ENCODE measurements at regions not wholly inside any gene's neighbourhood (a gene's known extent, or its start where the extent isn't known, plus 50 kb on each side); places are given as distances from the start of the nearest gene placed in this dataset.

DNA sequence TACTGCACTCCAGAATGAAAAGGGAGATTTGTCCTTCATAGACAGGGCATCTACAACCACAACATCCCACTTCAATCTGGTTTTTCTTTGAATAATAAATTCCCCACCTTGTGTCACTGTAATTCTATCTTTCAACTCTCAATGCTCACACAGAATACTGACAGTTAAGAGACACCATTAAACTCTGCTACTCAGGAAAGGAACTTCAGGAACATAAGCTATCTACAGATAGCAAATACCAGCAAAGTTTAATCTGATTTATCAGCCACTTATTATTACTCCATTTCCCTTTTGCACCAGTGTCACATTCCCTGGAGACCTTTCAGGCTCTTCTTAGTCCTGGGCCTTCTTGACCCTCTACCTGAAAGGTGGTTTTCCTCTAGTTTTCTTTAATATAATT lies 152.0 kb upstream of the LPP start:
- no peak for DNase-seq (ENCODE audit: low spot score)
- H2AFZ ChIP-seq (ENCODE audit: low read length) = no peak overlapping the region
- H3K4me3 ChIP-seq (ENCODE audit: low read depth, low read length, poor library complexity, severe bottlenecking) = no peak overlapping the region
- H3K4me2 ChIP-seq (ENCODE audit: low read length) = peak overlapping the region; percentile 83; the same call in 1 of the 2 replicates
- H3K36me3 ChIP-seq (ENCODE audit: insufficient read depth, low read length) = no peaks in the 10 kb centered on the region
- TF ChIP-seq, protein P1, sequence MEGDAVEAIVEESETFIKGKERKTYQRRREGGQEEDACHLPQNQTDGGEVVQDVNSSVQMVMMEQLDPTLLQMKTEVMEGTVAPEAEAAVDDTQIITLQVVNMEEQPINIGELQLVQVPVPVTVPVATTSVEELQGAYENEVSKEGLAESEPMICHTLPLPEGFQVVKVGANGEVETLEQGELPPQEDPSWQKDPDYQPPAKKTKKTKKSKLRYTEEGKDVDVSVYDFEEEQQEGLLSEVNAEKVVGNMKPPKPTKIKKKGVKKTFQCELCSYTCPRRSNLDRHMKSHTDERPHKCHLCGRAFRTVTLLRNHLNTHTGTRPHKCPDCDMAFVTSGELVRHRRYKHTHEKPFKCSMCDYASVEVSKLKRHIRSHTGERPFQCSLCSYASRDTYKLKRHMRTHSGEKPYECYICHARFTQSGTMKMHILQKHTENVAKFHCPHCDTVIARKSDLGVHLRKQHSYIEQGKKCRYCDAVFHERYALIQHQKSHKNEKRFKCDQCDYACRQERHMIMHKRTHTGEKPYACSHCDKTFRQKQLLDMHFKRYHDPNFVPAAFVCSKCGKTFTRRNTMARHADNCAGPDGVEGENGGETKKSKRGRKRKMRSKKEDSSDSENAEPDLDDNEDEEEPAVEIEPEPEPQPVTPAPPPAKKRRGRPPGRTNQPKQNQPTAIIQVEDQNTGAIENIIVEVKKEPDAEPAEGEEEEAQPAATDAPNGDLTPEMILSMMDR (conservative IDR thresholded peaks at IDR 0.05; ENCODE audit: low read length) = no peak
- TF ChIP-seq EZH2phosphoT487 (IDR thresholded peaks at IDR 0.05; ENCODE audit: borderline replicate concordance, low read depth, low read length) = no peak
- no peaks in the 10 kb centered on the region for H3K79me2 ChIP-seq (ENCODE audit: insufficient read depth, low read depth, low read length)
- H3K9me2 ChIP-seq (ENCODE audit: insufficient read depth, low read length) = no peaks in the 10 kb centered on the region
- ChIA-PET POLR2A (interaction anchor here (0.7 to 8.7 kb wide), 4 partner anchors 11 to 78 kb away, joined by 3 to 122 read pairs (median 3); no protein-coding TSS in a partner anchor), CTCF (ENCODE audit: unreplicated experiment) (no interaction called here)
- peaks cover 82% of the 10 kb centered on the region for H3K4me1 ChIP-seq (ENCODE audit: insufficient read depth, low read length, poor library complexity, severe bottlenecking)
- BruUV-seq (replicated peaks) = no TSS peak
- no peak overlapping the region for H3K27ac ChIP-seq (ENCODE audit: low read depth, low read length, poor library complexity, severe bottlenecking)
- intact Hi-C loops (cut with micrococcal nuclease; ENCODE audit: unreplicated experiment) = loop anchor here (2.0 to 5.0 kb wide), 3 partner anchors 59 to 150 kb away; partner anchors contain the start of gene LPP
- H4K20me1 ChIP-seq (ENCODE audit: insufficient read depth, low read length) = no peaks in the 10 kb centered on the region
- H3K9me3 ChIP-seq (ENCODE audit: low read length) = no peaks in the 10 kb centered on the region

DNA sequence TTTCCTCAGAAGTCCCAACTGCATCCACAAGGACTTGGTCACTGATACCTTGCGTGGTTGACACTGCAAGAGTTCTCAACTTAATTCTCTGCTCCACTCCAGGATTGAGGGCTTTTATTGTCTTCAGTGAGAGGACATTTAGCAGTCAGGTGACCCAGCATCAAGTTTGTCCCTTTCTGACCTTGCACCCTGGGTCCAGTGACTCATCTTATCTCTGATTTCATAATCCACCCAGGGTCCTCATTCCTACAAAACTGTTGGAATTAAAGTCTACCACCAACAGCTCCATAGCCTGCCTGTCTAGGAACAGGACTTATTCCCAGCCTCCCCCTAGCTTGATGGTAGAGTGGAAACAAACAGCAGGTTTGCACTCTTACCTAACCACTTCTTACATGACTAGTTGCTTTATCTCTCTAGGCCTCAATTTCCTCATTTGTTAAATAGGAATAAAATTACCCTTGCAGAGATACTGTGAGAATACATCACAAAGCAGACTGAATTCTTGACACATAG lies 151.3 kb upstream of the LPP start:
- H3K27ac ChIP-seq (ENCODE audit: low read depth, low read length, poor library complexity, severe bottlenecking) = no peak overlapping the region
- no peaks in the 10 kb centered on the region for H3K36me3 ChIP-seq (ENCODE audit: insufficient read depth, low read length)
- intact Hi-C loops (cut with micrococcal nuclease; ENCODE audit: unreplicated experiment) = loop anchor here (5.0 kb wide), 1 partner anchor 150 kb away; the partner anchor contains the start of gene LPP
- no TSS peak for BruUV-seq (replicated peaks)
- no peak overlapping the region for H3K4me3 ChIP-seq (ENCODE audit: low read depth, low read length, poor library complexity, severe bottlenecking)
- DNase-seq (ENCODE audit: low spot score) = no peak
- no peaks in the 10 kb centered on the region for H3K9me2 ChIP-seq (ENCODE audit: insufficient read depth, low read length)
- ChIA-PET CTCF (ENCODE audit: unreplicated experiment) (no interaction called here), POLR2A (interaction anchor here (0.6 to 8.7 kb wide), 12 partner anchors 10 to 85 kb away, joined by 3 to 122 read pairs (median 4); no protein-coding TSS in a partner anchor)
- H3K4me1 ChIP-seq (ENCODE audit: insufficient read depth, low read length, poor library complexity, severe bottlenecking) = peaks cover 77% of the 10 kb centered on the region
- no peak for TF ChIP-seq EZH2phosphoT487 (IDR thresholded peaks at IDR 0.05; ENCODE audit: borderline replicate concordance, low read depth, low read length)
- TF ChIP-seq, protein P1 (conservative IDR thresholded peaks at IDR 0.05; ENCODE audit: low read length) = no peak
- no peak overlapping the region for H3K4me2 ChIP-seq (ENCODE audit: low read length)
- H3K9me3 ChIP-seq (ENCODE audit: low read length) = no peaks in the 10 kb centered on the region
- no peaks in the 10 kb centered on the region for H4K20me1 ChIP-seq (ENCODE audit: insufficient read depth, low read length)
- H2AFZ ChIP-seq (ENCODE audit: low read length) = no peak overlapping the region
- H3K79me2 ChIP-seq (ENCODE audit: insufficient read depth, low read depth, low read length) = no peaks in the 10 kb centered on the region
